ENCODE measurements at regions not wholly inside any gene's neighbourhood (a gene's known extent, or its start where the extent isn't known, plus 50 kb on each side); places are given as distances from the start of the nearest gene placed in this dataset.

- Mint-ChIP-seq H3K4me1 (no peaks in the 10 kb centered on the region), H3K36me3 (no peaks in the 10 kb centered on the region), H3K27ac (no peak overlapping the region), H3K9me3 (no peaks in the 10 kb centered on the region), H3K4me3 (no peak overlapping the region), H3K27me3 (peaks cover 7% of the 10 kb centered on the region)
- ATAC-seq (ENCODE audit: low read depth) = no peak
- no peak for DNase-seq (ENCODE audit: low spot score in 2 of 2)
Observed at GRCh38 chr6:125524356-125524755, 222.6 kb upstream of the HDDC2 start.

- Mint-ChIP-seq H3K27ac (no peak overlapping the region), H3K9me3 (no peaks in the 10 kb centered on the region), H3K4me1 (no peaks in the 10 kb centered on the region), H3K4me3 (no peak overlapping the region), H3K36me3 (no peaks in the 10 kb centered on the region), H3K27me3 (peaks cover 7% of the 10 kb centered on the region)
- DNase-seq (ENCODE audit: low spot score in 2 of 2) = no peak
- ATAC-seq (ENCODE audit: low read depth) = no peak
Observed at GRCh38 chr6:125526007-125526720, 223.3 kb upstream of the HEY2 start.

- Mint-ChIP-seq H3K4me3 (no peak overlapping the region), H3K4me1 (no peaks in the 10 kb centered on the region), H3K9me3 (no peaks in the 10 kb centered on the region), H3K27me3 (peaks cover 7% of the 10 kb centered on the region), H3K27ac (no peak overlapping the region), H3K36me3 (no peaks in the 10 kb centered on the region)
- DNase-seq (ENCODE audit: low spot score in 2 of 2) = no peak
- no peak for ATAC-seq (ENCODE audit: low read depth)
Observed at GRCh38 chr6:125528621-125529041, 220.8 kb upstream of the HEY2 start.

DNA sequence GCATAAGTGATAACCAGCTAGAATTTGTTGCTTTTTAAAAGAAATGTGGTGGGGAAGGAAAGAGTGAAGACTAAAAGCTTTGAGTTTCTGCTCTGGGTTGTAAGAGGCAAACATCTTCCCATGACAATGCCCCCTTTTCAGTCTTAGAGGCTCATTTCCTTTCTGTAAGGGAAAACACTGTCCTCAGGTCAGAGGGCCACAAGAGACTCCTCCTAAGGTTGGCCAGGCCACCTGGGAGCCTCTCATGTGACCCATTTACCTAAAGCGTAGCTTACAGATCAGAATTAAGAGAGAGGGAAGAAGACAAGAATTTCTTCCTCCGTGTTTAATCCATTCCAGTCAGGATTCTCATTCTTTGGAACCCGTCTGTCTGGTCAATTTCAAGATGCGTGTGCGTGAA lies 220.4 kb upstream of the HEY2 start:
- ATAC-seq (ENCODE audit: low read depth) = no peak
- H3K4me3 Mint-ChIP-seq = no peak overlapping the region
- H3K4me1 Mint-ChIP-seq = no peaks in the 10 kb centered on the region
- no peaks in the 10 kb centered on the region for H3K36me3 Mint-ChIP-seq
- no peaks in the 10 kb centered on the region for H3K9me3 Mint-ChIP-seq
- no peak for DNase-seq (ENCODE audit: low spot score in 2 of 2)
- peaks cover 8% of the 10 kb centered on the region for H3K27me3 Mint-ChIP-seq
- H3K27ac Mint-ChIP-seq = no peak overlapping the region

GRCh38 chr6:125533710-125534397 lies 215.6 kb upstream of the HEY2 start:
- H3K36me3 Mint-ChIP-seq = no peaks in the 10 kb centered on the region
- no peaks in the 10 kb centered on the region for H3K4me1 Mint-ChIP-seq
- H3K27me3 Mint-ChIP-seq = peaks cover 7% of the 10 kb centered on the region
- no peaks in the 10 kb centered on the region for H3K9me3 Mint-ChIP-seq
- no peak for ATAC-seq (ENCODE audit: low read depth)
- H3K27ac Mint-ChIP-seq = no peak overlapping the region
- no peak overlapping the region for H3K4me3 Mint-ChIP-seq
- DNase-seq (ENCODE audit: low spot score in 2 of 2) = no peak

DNA sequence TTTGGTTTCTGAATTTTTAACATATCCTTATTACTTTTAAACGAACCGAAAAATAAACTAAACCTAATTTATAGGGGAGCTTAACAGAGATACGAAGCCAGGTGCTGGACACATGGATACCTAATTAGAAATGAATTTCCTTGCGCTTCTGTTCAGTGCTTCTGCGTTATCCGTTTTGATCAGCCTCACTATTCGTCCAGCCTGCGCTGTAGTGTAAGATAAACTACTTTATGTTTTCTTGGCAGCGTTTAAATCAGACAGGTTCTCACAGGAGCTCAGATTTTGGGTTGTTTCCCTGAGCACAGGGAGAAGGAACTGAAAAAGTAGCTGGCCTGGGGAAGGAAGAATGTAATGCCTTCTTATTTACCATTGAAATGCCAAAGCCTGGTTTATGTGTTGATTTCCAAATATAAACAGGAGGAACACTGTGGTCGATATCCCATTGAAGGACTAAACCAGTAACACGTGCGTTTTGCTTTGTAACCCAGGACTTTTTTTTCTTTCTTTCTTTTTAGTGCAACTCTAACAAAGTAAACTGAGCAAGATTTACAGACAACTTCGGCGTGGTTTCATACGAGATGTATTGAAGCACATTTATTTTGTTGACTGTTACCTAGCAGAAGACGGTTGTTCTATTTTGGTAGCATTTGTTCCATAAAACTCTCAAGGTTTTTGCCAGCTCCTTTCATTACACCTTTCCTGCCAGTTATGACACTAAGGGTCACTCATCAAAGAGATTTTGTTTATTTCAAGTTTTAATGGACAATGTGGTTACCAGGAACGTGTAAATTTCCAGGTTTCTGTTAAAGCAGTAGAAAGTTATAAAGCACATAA lies 214.8 kb upstream of the HEY2 start:
- DNase-seq (ENCODE audit: low spot score in 2 of 2) (no peak), ATAC-seq (ENCODE audit: low read depth) (no peak)
- Mint-ChIP-seq H3K9me3 (no peaks in the 10 kb centered on the region), H3K4me1 (no peaks in the 10 kb centered on the region), H3K4me3 (no peak overlapping the region), H3K27me3 (peaks cover 7% of the 10 kb centered on the region), H3K36me3 (no peaks in the 10 kb centered on the region), H3K27ac (no peak overlapping the region)

DNA sequence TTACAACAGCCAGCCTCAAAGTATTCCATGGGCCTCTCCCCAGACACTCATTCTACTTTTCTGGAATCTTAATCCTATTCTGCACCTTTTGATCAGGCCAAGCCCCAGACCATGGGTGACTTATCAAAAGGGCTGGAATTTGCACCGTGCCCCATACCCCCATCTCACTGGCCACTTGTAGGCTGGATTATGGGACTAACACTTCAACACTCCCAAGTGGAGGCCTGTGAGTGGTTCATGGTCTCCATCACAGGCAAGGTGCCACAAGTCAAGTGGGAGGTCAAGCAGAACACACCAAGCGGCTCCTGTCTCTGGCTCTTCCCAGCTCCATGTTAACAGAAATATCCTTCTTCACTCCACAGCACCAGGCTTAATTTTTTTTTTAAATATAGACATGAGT lies 212.3 kb upstream of the HEY2 start:
- ATAC-seq (ENCODE audit: low read depth) (no peak), DNase-seq (ENCODE audit: low spot score in 2 of 2) (no peak)
- Mint-ChIP-seq H3K27me3 (peaks cover 11% of the 10 kb centered on the region), H3K4me1 (no peaks in the 10 kb centered on the region), H3K9me3 (no peaks in the 10 kb centered on the region), H3K27ac (no peak overlapping the region), H3K36me3 (no peaks in the 10 kb centered on the region), H3K4me3 (no peak overlapping the region)

GRCh38 chr6:125539892-125540291 lies 209.5 kb upstream of the HEY2 start:
- ATAC-seq (ENCODE audit: low read depth) (no peak), DNase-seq (ENCODE audit: low spot score in 2 of 2) (no peak)
- no peak overlapping the region for H3K4me3 Mint-ChIP-seq
- H3K27ac Mint-ChIP-seq = no peak overlapping the region
- no peaks in the 10 kb centered on the region for H3K9me3 Mint-ChIP-seq
- peaks cover 13% of the 10 kb centered on the region for H3K27me3 Mint-ChIP-seq
- H3K36me3 Mint-ChIP-seq = no peaks in the 10 kb centered on the region
- no peaks in the 10 kb centered on the region for H3K4me1 Mint-ChIP-seq

DNA sequence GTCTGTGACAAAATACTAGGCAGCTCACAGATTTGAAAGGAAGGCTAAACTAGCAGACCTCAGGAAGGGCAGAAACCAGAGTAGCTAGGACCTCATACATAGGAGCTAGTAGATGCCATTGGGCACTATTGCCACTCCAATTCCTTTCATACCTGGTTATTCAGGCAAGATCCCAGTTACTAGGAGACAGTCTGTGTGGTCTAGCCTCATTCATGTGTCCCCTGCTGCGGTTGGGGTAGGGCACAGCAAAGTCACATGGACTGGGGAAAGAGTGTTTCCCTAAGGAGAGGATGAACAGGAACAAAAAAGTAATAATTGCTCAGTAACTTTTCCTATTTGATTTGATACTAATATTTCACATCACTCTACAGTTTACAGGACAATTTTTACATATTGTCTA lies 204.6 kb upstream of the HEY2 start:
- no peaks in the 10 kb centered on the region for H3K36me3 Mint-ChIP-seq
- H3K4me3 Mint-ChIP-seq = no peak overlapping the region
- H3K27me3 Mint-ChIP-seq = peaks cover 8% of the 10 kb centered on the region
- no peaks in the 10 kb centered on the region for H3K4me1 Mint-ChIP-seq
- H3K9me3 Mint-ChIP-seq = no peaks in the 10 kb centered on the region
- ATAC-seq (ENCODE audit: low read depth) = no peak
- H3K27ac Mint-ChIP-seq = no peak overlapping the region
- DNase-seq (ENCODE audit: low spot score in 2 of 2) = no peak

DNA sequence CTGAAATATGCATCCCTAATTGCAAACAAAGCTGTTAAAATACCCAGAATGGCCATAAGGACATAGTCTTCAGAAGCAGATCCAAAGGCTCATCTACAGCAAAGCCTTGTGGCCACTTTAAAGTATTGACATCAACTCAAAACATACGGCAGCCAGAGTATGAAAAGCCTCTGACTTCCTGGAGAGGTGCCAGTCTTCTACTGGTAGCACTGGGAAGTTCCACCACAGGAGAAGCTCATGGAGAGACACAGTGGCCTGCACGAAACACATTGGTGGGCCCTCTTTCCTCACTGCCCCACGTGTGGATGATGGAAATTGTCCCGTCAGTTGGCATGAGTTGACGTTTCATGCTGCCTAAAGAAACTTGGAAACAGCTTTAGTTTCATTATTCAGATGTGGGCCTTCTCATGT lies 202.6 kb upstream of the HEY2 start:
- Mint-ChIP-seq H3K36me3 (no peaks in the 10 kb centered on the region), H3K9me3 (no peaks in the 10 kb centered on the region), H3K4me1 (no peaks in the 10 kb centered on the region), H3K4me3 (no peak overlapping the region), H3K27ac (no peak overlapping the region), H3K27me3 (peaks cover 4% of the 10 kb centered on the region)
- DNase-seq (ENCODE audit: low spot score in 2 of 2) (no peak), ATAC-seq (ENCODE audit: low read depth) (no peak)

- Mint-ChIP-seq H3K27me3 (peaks cover 4% of the 10 kb centered on the region), H3K4me1 (no peaks in the 10 kb centered on the region), H3K36me3 (no peaks in the 10 kb centered on the region), H3K27ac (no peak overlapping the region), H3K9me3 (no peaks in the 10 kb centered on the region), H3K4me3 (no peak overlapping the region)
- no peak for DNase-seq (ENCODE audit: low spot score in 2 of 2)
- ATAC-seq (ENCODE audit: low read depth) = no peak
Observed at GRCh38 chr6:125547381-125547780, 202.1 kb upstream of the HEY2 start.

DNA sequence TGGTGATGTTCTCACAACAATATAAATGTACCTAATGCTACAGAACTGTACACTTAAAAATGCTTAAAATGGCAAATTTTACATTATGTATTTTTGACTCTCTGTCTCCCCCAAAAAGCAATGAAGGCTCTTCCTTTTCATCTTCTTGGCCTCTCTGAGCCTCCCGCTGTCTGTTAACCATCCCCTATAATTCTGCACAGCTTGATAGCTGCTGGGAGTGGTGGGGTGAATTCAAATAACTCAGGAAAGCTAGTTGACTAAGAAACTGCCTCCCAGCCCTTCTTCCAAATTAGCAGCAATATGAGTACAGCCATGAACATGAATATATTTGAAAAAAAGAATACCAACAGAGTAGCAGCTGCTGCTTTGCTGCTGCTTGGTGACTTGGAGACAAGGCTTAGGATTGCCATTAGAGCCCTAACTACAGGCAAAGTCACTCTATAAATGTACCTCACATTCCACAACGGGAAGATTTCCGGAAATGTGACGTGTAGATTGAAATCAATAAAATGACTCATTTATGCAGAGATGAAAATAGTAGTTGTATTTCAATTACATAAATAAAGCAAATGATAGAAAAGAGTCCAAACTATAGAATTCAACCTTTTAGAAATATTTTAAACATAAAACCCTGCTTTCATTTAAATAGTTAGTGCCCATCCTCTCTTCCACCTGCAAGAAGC lies 200.1 kb upstream of the HEY2 start:
- H3K27me3 Mint-ChIP-seq = no peaks in the 10 kb centered on the region
- H3K4me1 Mint-ChIP-seq = no peaks in the 10 kb centered on the region
- H3K27ac Mint-ChIP-seq = no peak overlapping the region
- no peaks in the 10 kb centered on the region for H3K36me3 Mint-ChIP-seq
- ATAC-seq (ENCODE audit: low read depth) (no peak), DNase-seq (ENCODE audit: low spot score in 2 of 2) (no peak)
- no peak overlapping the region for H3K4me3 Mint-ChIP-seq
- H3K9me3 Mint-ChIP-seq = no peaks in the 10 kb centered on the region

- ATAC-seq (ENCODE audit: low read depth) (no peak), DNase-seq (ENCODE audit: low spot score in 2 of 2) (no peak)
- no peaks in the 10 kb centered on the region for H3K9me3 Mint-ChIP-seq
- no peak overlapping the region for H3K4me3 Mint-ChIP-seq
- no peaks in the 10 kb centered on the region for H3K36me3 Mint-ChIP-seq
- no peak overlapping the region for H3K27ac Mint-ChIP-seq
- H3K27me3 Mint-ChIP-seq = peaks cover 4% of the 10 kb centered on the region
- no peaks in the 10 kb centered on the region for H3K4me1 Mint-ChIP-seq
Observed at GRCh38 chr6:125550892-125551291, 198.5 kb upstream of the HEY2 start.

GRCh38 chr6:125552819-125553218 lies 196.6 kb upstream of the HEY2 start:
- H3K27me3 Mint-ChIP-seq = peaks cover 8% of the 10 kb centered on the region
- no peaks in the 10 kb centered on the region for H3K4me1 Mint-ChIP-seq
- no peak for DNase-seq (ENCODE audit: low spot score in 2 of 2)
- ATAC-seq (ENCODE audit: low read depth) = no peak
- no peaks in the 10 kb centered on the region for H3K36me3 Mint-ChIP-seq
- H3K9me3 Mint-ChIP-seq = no peaks in the 10 kb centered on the region
- H3K4me3 Mint-ChIP-seq = no peak overlapping the region
- no peak overlapping the region for H3K27ac Mint-ChIP-seq
